ENCODE measurements at regions not wholly inside any gene's neighbourhood (a gene's known extent, or its start where the extent isn't known, plus 50 kb on each side); places are given as distances from the start of the nearest gene placed in this dataset.

GRCh38 chr22:49203859-49204598, 623.6 kb downstream of the BRD1 start:
- Mint-ChIP-seq H3K27ac (no peak overlapping the region), H3K4me1 (no peaks in the 10 kb centered on the region), H3K27me3 (peaks cover 8% of the 10 kb centered on the region), H3K4me3 (no peak overlapping the region), H3K9me3 (peaks cover 3% of the 10 kb centered on the region), H3K36me3 (no peaks in the 10 kb centered on the region)
- DNase-seq (ENCODE audit: low spot score in 2 of 2) (no peak), ATAC-seq (ENCODE audit: low read depth) (no peak)

GRCh38 chr22:49203091-49203858, 624.4 kb downstream of the BRD1 start:
- Mint-ChIP-seq H3K4me3 (no peak overlapping the region), H3K27me3 (peaks cover 8% of the 10 kb centered on the region), H3K9me3 (peaks cover 3% of the 10 kb centered on the region), H3K4me1 (no peaks in the 10 kb centered on the region), H3K27ac (no peak overlapping the region), H3K36me3 (no peaks in the 10 kb centered on the region)
- ATAC-seq (ENCODE audit: low read depth) (no peak), DNase-seq (ENCODE audit: low spot score in 2 of 2) (no peak)

GRCh38 chr22:49202226-49202625, 625.4 kb downstream of the BRD1 start:
- H3K36me3 Mint-ChIP-seq = no peaks in the 10 kb centered on the region

GRCh38 chr22:49201046-49201970, 626.4 kb downstream of the BRD1 start:
- H3K4me1 Mint-ChIP-seq = no peaks in the 10 kb centered on the region
- H3K27me3 Mint-ChIP-seq = peaks cover 8% of the 10 kb centered on the region
- H3K9me3 Mint-ChIP-seq = peaks cover 3% of the 10 kb centered on the region
- no peak overlapping the region for H3K27ac Mint-ChIP-seq
- no peaks in the 10 kb centered on the region for H3K36me3 Mint-ChIP-seq
- no peak overlapping the region for H3K4me3 Mint-ChIP-seq
- no peak for DNase-seq (ENCODE audit: low spot score in 2 of 2)
- no peak for ATAC-seq (ENCODE audit: low read depth)

More at GRCh38 chr22:49202226-49202625, 625.4 kb downstream of the BRD1 start:
- no peak for DNase-seq (ENCODE audit: low spot score in 2 of 2)
- H3K4me3 Mint-ChIP-seq = no peak overlapping the region
- H3K4me1 Mint-ChIP-seq = no peaks in the 10 kb centered on the region
- peaks cover 8% of the 10 kb centered on the region for H3K27me3 Mint-ChIP-seq
- no peak for ATAC-seq (ENCODE audit: low read depth)
- H3K9me3 Mint-ChIP-seq = peaks cover 3% of the 10 kb centered on the region
- H3K27ac Mint-ChIP-seq = no peak overlapping the region

GRCh38 chr22:49199224-49199623, 628.4 kb downstream of the BRD1 start:
- Mint-ChIP-seq H3K36me3 (no peaks in the 10 kb centered on the region), H3K4me3 (no peak overlapping the region), H3K27ac (no peak overlapping the region), H3K27me3 (peaks cover 1% of the 10 kb centered on the region), H3K9me3 (no peaks in the 10 kb centered on the region), H3K4me1 (no peaks in the 10 kb centered on the region)
- no peak for DNase-seq (ENCODE audit: low spot score in 2 of 2)
- no peak for ATAC-seq (ENCODE audit: low read depth)

GRCh38 chr22:49198705-49199084, 629.0 kb downstream of the BRD1 start:
- Mint-ChIP-seq H3K4me1 (no peaks in the 10 kb centered on the region), H3K27me3 (peaks cover 1% of the 10 kb centered on the region), H3K4me3 (no peak overlapping the region), H3K9me3 (no peaks in the 10 kb centered on the region), H3K36me3 (no peaks in the 10 kb centered on the region), H3K27ac (no peak overlapping the region)
- no peak for ATAC-seq (ENCODE audit: low read depth)
- no peak for DNase-seq (ENCODE audit: low spot score in 2 of 2)

GRCh38 chr22:49197986-49198704, 629.5 kb downstream of the BRD1 start:
- Mint-ChIP-seq H3K4me1 (no peaks in the 10 kb centered on the region), H3K9me3 (no peaks in the 10 kb centered on the region), H3K27me3 (peaks cover 1% of the 10 kb centered on the region), H3K36me3 (no peaks in the 10 kb centered on the region), H3K4me3 (no peak overlapping the region), H3K27ac (no peak overlapping the region)
- ATAC-seq (ENCODE audit: low read depth) = no peak
- DNase-seq (ENCODE audit: low spot score in 2 of 2) = no peak

- Mint-ChIP-seq H3K27ac (no peak overlapping the region), H3K27me3 (peaks cover 1% of the 10 kb centered on the region), H3K36me3 (no peaks in the 10 kb centered on the region), H3K9me3 (no peaks in the 10 kb centered on the region), H3K4me3 (no peak overlapping the region), H3K4me1 (no peaks in the 10 kb centered on the region)
- no peak for ATAC-seq (ENCODE audit: low read depth)
- DNase-seq (ENCODE audit: low spot score in 2 of 2) = no peak
Measured at GRCh38 chr22:49197505-49197904, 630.2 kb downstream of the BRD1 start.

- ATAC-seq (ENCODE audit: low read depth) = no peak
- no peak for DNase-seq (ENCODE audit: low spot score in 2 of 2)
- H3K27me3 Mint-ChIP-seq = peaks cover 3% of the 10 kb centered on the region
- no peaks in the 10 kb centered on the region for H3K4me1 Mint-ChIP-seq
- H3K27ac Mint-ChIP-seq = no peak overlapping the region
- H3K36me3 Mint-ChIP-seq = no peaks in the 10 kb centered on the region
- H3K9me3 Mint-ChIP-seq = no peaks in the 10 kb centered on the region
- H3K4me3 Mint-ChIP-seq = no peak overlapping the region
Measured at GRCh38 chr22:49196046-49196511, 631.6 kb downstream of the BRD1 start.

GRCh38 chr22:49195636-49196035, 632.0 kb downstream of the BRD1 start:
- Mint-ChIP-seq H3K27me3 (peaks cover 3% of the 10 kb centered on the region), H3K27ac (no peak overlapping the region), H3K4me3 (no peak overlapping the region), H3K36me3 (no peaks in the 10 kb centered on the region), H3K9me3 (no peaks in the 10 kb centered on the region), H3K4me1 (no peaks in the 10 kb centered on the region)
- no peak for ATAC-seq (ENCODE audit: low read depth)
- no peak for DNase-seq (ENCODE audit: low spot score in 2 of 2)

- Mint-ChIP-seq H3K4me1 (no peaks in the 10 kb centered on the region), H3K4me3 (no peak overlapping the region), H3K9me3 (no peaks in the 10 kb centered on the region), H3K36me3 (no peaks in the 10 kb centered on the region), H3K27me3 (peaks cover 3% of the 10 kb centered on the region), H3K27ac (no peak overlapping the region)
- no peak for ATAC-seq (ENCODE audit: low read depth)
- DNase-seq (ENCODE audit: low spot score in 2 of 2) = no peak
Measured at GRCh38 chr22:49193901-49194465, 633.7 kb downstream of the BRD1 start.

GRCh38 chr22:49193348-49193747, 634.3 kb downstream of the BRD1 start:
- H3K9me3 Mint-ChIP-seq = peaks cover 1% of the 10 kb centered on the region
- no peaks in the 10 kb centered on the region for H3K4me1 Mint-ChIP-seq

GRCh38 chr22:49192857-49193250, 634.8 kb downstream of the BRD1 start:
- Mint-ChIP-seq H3K27me3 (peaks cover 8% of the 10 kb centered on the region), H3K4me3 (no peak overlapping the region), H3K27ac (no peak overlapping the region), H3K36me3 (peaks cover 3% of the 10 kb centered on the region), H3K9me3 (peaks cover 4% of the 10 kb centered on the region), H3K4me1 (no peaks in the 10 kb centered on the region)
- DNase-seq (ENCODE audit: low spot score in 2 of 2) (no peak), ATAC-seq (ENCODE audit: low read depth) (no peak)

More at GRCh38 chr22:49193348-49193747, 634.3 kb downstream of the BRD1 start:
- peaks cover under 1% of the 10 kb centered on the region for H3K36me3 Mint-ChIP-seq
- no peak overlapping the region for H3K27ac Mint-ChIP-seq
- no peak for ATAC-seq (ENCODE audit: low read depth)
- H3K4me3 Mint-ChIP-seq = no peak overlapping the region
- no peak for DNase-seq (ENCODE audit: low spot score in 2 of 2)
- H3K27me3 Mint-ChIP-seq = peaks cover 4% of the 10 kb centered on the region
